ENCODE measurements at regions not wholly inside any gene's neighbourhood (a gene's known extent, or its start where the extent isn't known, plus 50 kb on each side); places are given as distances from the start of the nearest gene placed in this dataset.

DNA sequence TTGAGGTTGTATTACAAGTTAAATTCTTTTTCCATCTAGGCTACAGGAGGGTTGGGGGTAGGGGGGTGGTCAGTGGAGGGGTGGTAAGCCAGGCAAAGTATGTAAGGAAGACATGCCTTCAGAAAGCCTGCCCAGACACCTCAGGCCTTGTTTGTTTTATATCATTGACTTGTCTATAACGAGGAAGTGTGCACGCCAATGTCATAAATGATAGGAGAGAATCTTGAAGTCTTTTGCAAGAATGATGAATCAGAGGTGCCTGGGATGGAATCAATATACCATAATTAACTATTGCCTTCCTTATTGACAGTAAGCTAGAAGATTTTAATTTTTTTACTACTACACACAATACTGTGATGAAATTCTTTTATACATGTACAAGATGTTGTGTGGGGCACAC is 90.7 kb downstream of the SEC61B start:
- no peak overlapping the region for H3K27ac Mint-ChIP-seq
- TF ChIP-seq, protein P1, sequence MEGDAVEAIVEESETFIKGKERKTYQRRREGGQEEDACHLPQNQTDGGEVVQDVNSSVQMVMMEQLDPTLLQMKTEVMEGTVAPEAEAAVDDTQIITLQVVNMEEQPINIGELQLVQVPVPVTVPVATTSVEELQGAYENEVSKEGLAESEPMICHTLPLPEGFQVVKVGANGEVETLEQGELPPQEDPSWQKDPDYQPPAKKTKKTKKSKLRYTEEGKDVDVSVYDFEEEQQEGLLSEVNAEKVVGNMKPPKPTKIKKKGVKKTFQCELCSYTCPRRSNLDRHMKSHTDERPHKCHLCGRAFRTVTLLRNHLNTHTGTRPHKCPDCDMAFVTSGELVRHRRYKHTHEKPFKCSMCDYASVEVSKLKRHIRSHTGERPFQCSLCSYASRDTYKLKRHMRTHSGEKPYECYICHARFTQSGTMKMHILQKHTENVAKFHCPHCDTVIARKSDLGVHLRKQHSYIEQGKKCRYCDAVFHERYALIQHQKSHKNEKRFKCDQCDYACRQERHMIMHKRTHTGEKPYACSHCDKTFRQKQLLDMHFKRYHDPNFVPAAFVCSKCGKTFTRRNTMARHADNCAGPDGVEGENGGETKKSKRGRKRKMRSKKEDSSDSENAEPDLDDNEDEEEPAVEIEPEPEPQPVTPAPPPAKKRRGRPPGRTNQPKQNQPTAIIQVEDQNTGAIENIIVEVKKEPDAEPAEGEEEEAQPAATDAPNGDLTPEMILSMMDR (IDR thresholded peaks at IDR 0.05; ENCODE audit: unreplicated experiment): no peak
- H3K36me3 Mint-ChIP-seq: no peaks in the 10 kb centered on the region
- peaks cover 6% of the 10 kb centered on the region for H3K4me1 Mint-ChIP-seq
- peaks cover 12% of the 10 kb centered on the region for H3K9me3 Mint-ChIP-seq
- peaks cover 4% of the 10 kb centered on the region for H3K27me3 Mint-ChIP-seq (ENCODE audit: low read depth)
- H3K4me3 Mint-ChIP-seq: no peak overlapping the region
- DNase-seq (ENCODE audit: low spot score in 2 of 2, unreplicated experiment in 2 of 2): no peak

DNA sequence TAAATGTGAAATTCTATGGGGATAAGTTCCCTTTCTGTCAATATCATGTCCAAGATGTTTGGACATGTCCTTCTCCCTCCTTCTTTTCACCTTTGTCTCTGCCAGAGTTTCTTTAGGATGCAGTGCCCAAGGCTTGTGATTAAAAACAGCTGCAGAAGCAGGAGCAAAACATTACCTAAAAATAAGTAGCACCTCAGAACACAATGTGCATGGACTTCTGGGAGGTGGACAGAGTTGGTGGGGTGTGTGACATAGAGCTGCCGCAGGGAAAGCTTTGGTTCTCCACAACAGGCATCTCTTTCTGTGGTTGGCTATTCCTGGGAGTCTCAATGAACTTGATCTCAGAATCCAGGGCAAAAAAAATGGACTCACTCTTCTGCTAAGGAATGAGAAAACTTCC is 97.0 kb downstream of the SEC61B start:
- Mint-ChIP-seq H3K36me3 (no peaks in the 10 kb centered on the region), H3K4me3 (no peak overlapping the region), H3K27me3 (ENCODE audit: low read depth) (peaks cover 6% of the 10 kb centered on the region), H3K4me1 (no peaks in the 10 kb centered on the region), H3K9me3 (peaks cover 7% of the 10 kb centered on the region), H3K27ac (no peak overlapping the region)
- no peak for DNase-seq (ENCODE audit: low spot score in 2 of 2, unreplicated experiment in 2 of 2)
- TF ChIP-seq, protein P1 (IDR thresholded peaks at IDR 0.05; ENCODE audit: unreplicated experiment): no peak

DNA sequence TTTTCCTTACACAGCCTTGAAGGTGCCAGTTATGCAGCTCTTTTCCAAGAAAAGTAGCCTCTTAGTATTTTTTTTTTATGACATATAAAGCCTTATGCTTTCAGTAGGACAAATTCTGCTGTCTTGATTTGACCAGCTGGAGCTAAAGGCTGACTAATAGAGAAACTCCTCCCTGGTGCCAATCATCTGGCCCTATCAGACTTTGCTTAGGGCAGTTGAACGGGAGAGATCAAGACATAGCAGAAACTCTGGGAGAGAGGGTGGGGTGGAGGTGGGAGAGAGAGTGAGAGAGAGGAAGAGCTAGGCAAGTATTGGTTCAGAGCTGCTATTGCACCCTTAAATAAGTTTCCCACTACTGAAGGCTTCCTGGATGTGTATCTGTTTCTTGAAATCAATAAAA is 100.2 kb downstream of the SEC61B start:
- no peaks in the 10 kb centered on the region for H3K9me3 Mint-ChIP-seq
- DNase-seq (ENCODE audit: low spot score in 2 of 2, unreplicated experiment in 2 of 2): no peak
- H3K27ac Mint-ChIP-seq: no peak overlapping the region
- TF ChIP-seq, protein P1 (IDR thresholded peaks at IDR 0.05; ENCODE audit: unreplicated experiment): no peak
- H3K27me3 Mint-ChIP-seq (ENCODE audit: low read depth): peaks cover 10% of the 10 kb centered on the region
- H3K36me3 Mint-ChIP-seq: no peaks in the 10 kb centered on the region
- no peak overlapping the region for H3K4me3 Mint-ChIP-seq
- no peaks in the 10 kb centered on the region for H3K4me1 Mint-ChIP-seq

DNA sequence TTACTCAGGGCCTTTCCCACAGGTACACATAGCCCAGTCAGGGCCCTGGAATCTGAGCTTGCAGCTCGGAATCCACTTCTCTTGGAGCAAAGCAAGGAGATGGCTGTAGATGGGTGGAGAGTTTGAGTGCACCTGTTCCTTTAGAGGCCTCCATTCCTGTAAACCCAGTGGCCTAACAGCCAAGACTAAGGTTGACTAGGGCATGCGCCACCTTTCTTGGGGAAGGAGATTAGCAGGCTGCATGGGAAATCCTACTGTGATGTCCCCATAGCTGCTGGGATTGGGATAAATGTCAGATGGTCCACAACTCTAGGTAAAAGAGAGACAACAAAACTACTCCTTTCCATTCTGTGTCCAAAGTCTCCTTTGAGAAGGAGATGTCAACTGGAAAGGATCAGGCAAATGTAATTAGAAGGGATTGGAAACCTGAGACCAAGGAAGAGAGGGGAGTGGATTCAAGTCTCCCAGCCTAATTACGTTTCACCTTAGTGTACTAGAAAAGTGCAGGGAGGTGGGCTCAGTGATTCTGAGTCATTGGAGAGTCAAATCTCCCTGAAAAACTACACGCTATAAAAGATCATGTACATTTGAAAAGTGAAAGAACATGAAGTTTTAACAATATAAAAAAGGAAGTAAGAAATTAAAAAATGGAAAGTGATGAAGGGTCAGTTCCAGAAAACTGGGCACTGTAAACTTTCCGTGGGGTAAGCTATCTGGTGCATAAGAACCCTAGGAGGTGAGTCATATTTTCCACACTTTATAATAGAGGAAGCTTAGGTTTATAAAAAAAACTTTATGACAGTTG is 104.2 kb downstream of the SEC61B start:
- Mint-ChIP-seq H3K4me3 (no peak overlapping the region), H3K27ac (no peak overlapping the region), H3K27me3 (ENCODE audit: low read depth) (peaks cover 6% of the 10 kb centered on the region), H3K36me3 (no peaks in the 10 kb centered on the region), H3K9me3 (no peaks in the 10 kb centered on the region), H3K4me1 (no peaks in the 10 kb centered on the region)
- no peak for DNase-seq (ENCODE audit: low spot score in 2 of 2, unreplicated experiment in 2 of 2)
- TF ChIP-seq, protein P1 (IDR thresholded peaks at IDR 0.05; ENCODE audit: unreplicated experiment): no peak

DNA sequence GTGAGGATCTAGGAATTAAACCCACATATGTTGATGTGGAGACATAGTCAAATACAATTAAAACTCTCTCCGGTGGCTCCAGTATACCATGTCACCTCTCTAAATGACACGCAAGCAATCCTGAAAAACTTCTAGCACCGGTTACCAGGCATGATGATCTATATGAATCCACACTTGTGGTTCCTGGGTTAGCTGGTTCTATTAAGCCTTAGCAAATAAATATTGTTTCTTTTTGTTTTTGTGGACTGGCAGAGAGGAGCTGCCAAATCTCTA is 104.8 kb downstream of the SEC61B start:
- H3K36me3 Mint-ChIP-seq: no peaks in the 10 kb centered on the region
- no peaks in the 10 kb centered on the region for H3K4me1 Mint-ChIP-seq
- no peak overlapping the region for H3K27ac Mint-ChIP-seq
- H3K27me3 Mint-ChIP-seq (ENCODE audit: low read depth): peaks cover 6% of the 10 kb centered on the region
- no peak for DNase-seq (ENCODE audit: low spot score in 2 of 2, unreplicated experiment in 2 of 2)
- TF ChIP-seq, protein P1 (IDR thresholded peaks at IDR 0.05; ENCODE audit: unreplicated experiment): no peak
- no peaks in the 10 kb centered on the region for H3K9me3 Mint-ChIP-seq
- H3K4me3 Mint-ChIP-seq: no peak overlapping the region

DNA sequence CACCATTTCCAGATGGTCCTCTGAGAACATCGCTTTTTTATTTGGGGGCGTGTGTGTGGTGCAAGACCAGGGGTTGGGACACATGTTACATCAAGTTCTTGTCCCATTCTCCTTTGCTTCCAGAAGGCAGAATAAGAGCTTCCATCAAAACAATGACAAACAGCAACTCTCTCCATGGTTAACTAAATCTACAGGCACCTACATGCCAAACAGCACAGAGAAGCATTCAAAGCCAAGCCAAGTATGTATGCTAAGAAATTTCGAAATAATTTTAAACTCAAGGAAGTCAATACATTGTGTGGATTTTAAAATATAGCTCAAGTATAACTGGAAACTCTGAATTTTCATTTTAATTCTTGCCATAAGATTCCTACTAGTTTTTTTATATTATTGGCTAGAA is 105.6 kb downstream of the SEC61B start:
- no peak overlapping the region for H3K27ac Mint-ChIP-seq
- H3K4me1 Mint-ChIP-seq: no peaks in the 10 kb centered on the region
- no peak overlapping the region for H3K4me3 Mint-ChIP-seq
- peaks cover 5% of the 10 kb centered on the region for H3K27me3 Mint-ChIP-seq (ENCODE audit: low read depth)
- DNase-seq (ENCODE audit: low spot score in 2 of 2, unreplicated experiment in 2 of 2): no peak
- no peaks in the 10 kb centered on the region for H3K9me3 Mint-ChIP-seq
- TF ChIP-seq, protein P1 (IDR thresholded peaks at IDR 0.05; ENCODE audit: unreplicated experiment): no peak
- H3K36me3 Mint-ChIP-seq: no peaks in the 10 kb centered on the region
